ENCODE measurements at regions not wholly inside any gene's neighbourhood (a gene's known extent, or its start where the extent isn't known, plus 50 kb on each side); places are given as distances from the start of the nearest gene placed in this dataset.

DNA sequence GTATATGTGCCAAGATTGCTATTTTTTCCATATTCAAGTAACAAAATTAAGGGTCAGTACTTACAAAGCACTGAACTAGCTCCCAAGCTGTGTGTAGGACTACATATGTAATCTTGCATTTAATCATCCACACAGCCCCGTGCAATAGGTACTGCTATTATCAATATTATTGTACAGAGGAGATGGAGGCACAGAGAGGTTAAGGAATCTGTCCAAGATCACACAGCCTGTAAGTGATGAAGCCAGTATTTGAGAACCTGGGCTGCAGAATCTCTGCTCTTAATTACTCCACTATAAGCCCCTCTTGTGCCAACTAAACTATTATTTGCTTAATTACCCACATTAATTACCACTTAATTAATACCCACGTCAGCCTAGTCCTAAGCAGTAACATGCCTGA, 134.1 kb downstream of the KATNIP start:
- Mint-ChIP-seq H3K4me1 (ENCODE audit: low read depth) (no peaks in the 10 kb centered on the region), H3K36me3 (ENCODE audit: insufficient read depth) (peaks cover 13% of the 10 kb centered on the region), H3K9me3 (ENCODE audit: low read depth) (no peaks in the 10 kb centered on the region), H3K27me3 (no peaks in the 10 kb centered on the region), H3K27ac (no peak overlapping the region), H3K4me3 (ENCODE audit: low read depth) (no peak overlapping the region)
- TF ChIP-seq, protein P1, sequence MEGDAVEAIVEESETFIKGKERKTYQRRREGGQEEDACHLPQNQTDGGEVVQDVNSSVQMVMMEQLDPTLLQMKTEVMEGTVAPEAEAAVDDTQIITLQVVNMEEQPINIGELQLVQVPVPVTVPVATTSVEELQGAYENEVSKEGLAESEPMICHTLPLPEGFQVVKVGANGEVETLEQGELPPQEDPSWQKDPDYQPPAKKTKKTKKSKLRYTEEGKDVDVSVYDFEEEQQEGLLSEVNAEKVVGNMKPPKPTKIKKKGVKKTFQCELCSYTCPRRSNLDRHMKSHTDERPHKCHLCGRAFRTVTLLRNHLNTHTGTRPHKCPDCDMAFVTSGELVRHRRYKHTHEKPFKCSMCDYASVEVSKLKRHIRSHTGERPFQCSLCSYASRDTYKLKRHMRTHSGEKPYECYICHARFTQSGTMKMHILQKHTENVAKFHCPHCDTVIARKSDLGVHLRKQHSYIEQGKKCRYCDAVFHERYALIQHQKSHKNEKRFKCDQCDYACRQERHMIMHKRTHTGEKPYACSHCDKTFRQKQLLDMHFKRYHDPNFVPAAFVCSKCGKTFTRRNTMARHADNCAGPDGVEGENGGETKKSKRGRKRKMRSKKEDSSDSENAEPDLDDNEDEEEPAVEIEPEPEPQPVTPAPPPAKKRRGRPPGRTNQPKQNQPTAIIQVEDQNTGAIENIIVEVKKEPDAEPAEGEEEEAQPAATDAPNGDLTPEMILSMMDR (IDR thresholded peaks at IDR 0.05; ENCODE audit: unreplicated experiment): no peak
- DNase-seq (ENCODE audit: low spot score, unreplicated experiment): no peak

DNA sequence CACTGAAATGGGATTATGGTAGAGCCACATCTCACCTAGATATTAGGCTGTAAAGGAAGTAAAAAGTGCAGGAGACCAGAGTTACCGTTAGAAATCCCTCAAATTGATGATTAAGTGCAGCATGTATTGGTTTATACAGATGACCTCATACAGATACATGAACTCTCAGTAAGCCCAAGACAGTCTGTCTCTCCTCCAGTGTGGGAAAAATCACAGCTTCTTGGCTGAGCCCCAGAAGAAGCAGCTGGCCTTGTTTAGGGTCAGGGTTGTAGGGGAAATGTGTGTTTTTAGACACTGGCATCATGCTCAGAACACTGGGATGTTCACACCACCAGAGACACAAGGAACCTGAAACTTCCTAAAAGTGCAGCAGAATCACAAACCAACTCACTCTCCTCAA, 135.9 kb downstream of the KATNIP start:
- no peak overlapping the region for H3K27ac Mint-ChIP-seq
- H3K27me3 Mint-ChIP-seq: no peaks in the 10 kb centered on the region
- H3K36me3 Mint-ChIP-seq (ENCODE audit: insufficient read depth): peaks cover 6% of the 10 kb centered on the region
- H3K4me3 Mint-ChIP-seq (ENCODE audit: low read depth): no peak overlapping the region
- TF ChIP-seq, protein P1 (IDR thresholded peaks at IDR 0.05; ENCODE audit: unreplicated experiment): no peak
- no peaks in the 10 kb centered on the region for H3K9me3 Mint-ChIP-seq (ENCODE audit: low read depth)
- DNase-seq (ENCODE audit: low spot score, unreplicated experiment): no peak
- H3K4me1 Mint-ChIP-seq (ENCODE audit: low read depth): no peaks in the 10 kb centered on the region

DNA sequence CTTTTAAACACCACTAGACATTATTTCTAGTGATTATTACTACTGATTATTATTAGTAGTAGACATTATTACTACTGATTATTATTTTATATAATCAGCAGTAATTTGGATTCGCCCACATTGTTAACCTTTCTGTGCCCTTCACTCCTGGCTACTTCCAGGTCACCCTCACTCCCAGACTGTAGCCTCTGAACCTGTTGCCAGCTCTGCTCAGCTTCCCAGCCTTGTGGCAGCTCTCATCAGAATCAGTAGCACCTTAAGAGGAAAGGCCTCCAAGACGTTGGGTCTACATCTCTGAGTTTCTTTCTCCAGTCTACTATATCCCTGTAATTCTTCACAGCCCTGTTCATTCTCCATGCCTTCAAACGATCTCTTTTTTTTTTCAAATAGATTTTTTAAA, 137.0 kb downstream of the KATNIP start:
- no peak overlapping the region for H3K4me3 Mint-ChIP-seq (ENCODE audit: low read depth)
- peaks cover 4% of the 10 kb centered on the region for H3K36me3 Mint-ChIP-seq (ENCODE audit: insufficient read depth)
- H3K9me3 Mint-ChIP-seq (ENCODE audit: low read depth): no peaks in the 10 kb centered on the region
- no peak for DNase-seq (ENCODE audit: low spot score, unreplicated experiment)
- TF ChIP-seq, protein P1 (IDR thresholded peaks at IDR 0.05; ENCODE audit: unreplicated experiment): no peak
- H3K27me3 Mint-ChIP-seq: no peaks in the 10 kb centered on the region
- H3K4me1 Mint-ChIP-seq (ENCODE audit: low read depth): no peaks in the 10 kb centered on the region
- no peak overlapping the region for H3K27ac Mint-ChIP-seq

DNA sequence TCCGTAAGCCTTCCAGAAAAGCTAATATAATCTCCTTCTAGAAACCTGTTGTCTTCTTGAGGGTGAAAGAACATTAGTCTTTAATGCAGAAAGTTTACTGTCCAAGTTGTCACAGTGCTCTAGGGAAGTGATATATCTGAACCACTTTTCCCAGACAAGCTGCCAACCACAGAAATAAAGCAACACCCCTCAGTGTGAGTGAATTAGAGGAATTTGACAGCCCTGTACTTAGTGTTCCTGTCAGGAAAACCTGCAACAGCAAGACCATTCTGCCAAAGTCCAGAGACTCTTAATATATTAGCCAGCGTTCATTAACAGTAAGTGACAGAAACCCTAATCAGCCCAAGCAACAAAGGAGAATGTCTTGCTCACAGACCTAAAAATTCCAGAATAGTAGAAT, 137.7 kb downstream of the KATNIP start:
- Mint-ChIP-seq H3K36me3 (ENCODE audit: insufficient read depth) (peaks cover 3% of the 10 kb centered on the region), H3K4me1 (ENCODE audit: low read depth) (no peaks in the 10 kb centered on the region), H3K27me3 (no peaks in the 10 kb centered on the region), H3K27ac (no peak overlapping the region), H3K9me3 (ENCODE audit: low read depth) (no peaks in the 10 kb centered on the region), H3K4me3 (ENCODE audit: low read depth) (no peak overlapping the region)
- no peak for DNase-seq (ENCODE audit: low spot score, unreplicated experiment)
- TF ChIP-seq, protein P1 (IDR thresholded peaks at IDR 0.05; ENCODE audit: unreplicated experiment): no peak

DNA sequence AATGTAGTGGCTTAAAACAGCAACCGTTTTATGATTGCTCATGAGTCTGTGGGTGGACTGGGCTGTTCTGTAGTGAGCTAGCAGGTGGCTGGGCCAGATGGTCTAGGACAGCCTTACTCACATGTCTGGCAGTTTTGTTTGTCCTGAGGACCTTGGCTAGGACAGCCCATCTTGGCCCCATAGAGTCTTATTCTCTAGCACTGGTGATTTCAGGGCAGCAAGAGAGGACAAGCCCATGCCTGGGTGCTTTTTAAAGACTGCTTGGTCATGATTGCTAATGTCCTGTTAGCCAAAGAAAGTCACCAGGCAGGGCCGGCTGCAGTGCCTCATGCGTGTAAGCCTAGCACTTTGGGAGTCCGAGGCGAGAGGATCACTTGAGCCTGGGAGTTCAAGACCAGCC, 139.8 kb downstream of the KATNIP start:
- TF ChIP-seq, protein P1 (IDR thresholded peaks at IDR 0.05; ENCODE audit: unreplicated experiment): no peak
- H3K27ac Mint-ChIP-seq: no peak overlapping the region
- no peaks in the 10 kb centered on the region for H3K4me1 Mint-ChIP-seq (ENCODE audit: low read depth)
- H3K36me3 Mint-ChIP-seq (ENCODE audit: insufficient read depth): no peaks in the 10 kb centered on the region
- DNase-seq (ENCODE audit: low spot score, unreplicated experiment): no peak
- no peak overlapping the region for H3K4me3 Mint-ChIP-seq (ENCODE audit: low read depth)
- H3K27me3 Mint-ChIP-seq: no peaks in the 10 kb centered on the region
- no peaks in the 10 kb centered on the region for H3K9me3 Mint-ChIP-seq (ENCODE audit: low read depth)

Measured in progenitor cell of endocrine pancreas (in vitro differentiated cells).